ENCODE measurements at regions not wholly inside any gene's neighbourhood (a gene's known extent, or its start where the extent isn't known, plus 50 kb on each side); places are given as distances from the start of the nearest gene placed in this dataset.
"Not testable (repeated sequence)": the region's sequence is repeated elsewhere in the genome, so short reads cannot be mapped to it uniquely, and the experiment has no call there.

GRCh38 chr18:35770376-35771014 is 189.0 kb downstream of the GALNT1 start:
- peak in 1 of 2 donors; percentile 21 for DNase-seq

GRCh38 chr18:35771172-35771571 is 189.6 kb downstream of the GALNT1 start:
- no peak for DNase-seq

GRCh38 chr18:35775887-35776286 is 194.3 kb downstream of the GALNT1 start:
- no peak for DNase-seq

GRCh38 chr18:35776473-35776872 is 194.9 kb downstream of the GALNT1 start:
- DNase-seq, result no peak

GRCh38 chr18:35777039-35777438 is 195.4 kb upstream of the RMP24 start:
- no peak for DNase-seq

- DNase-seq, result no peak
Measured at GRCh38 chr18:35778850-35779627, 193.4 kb upstream of the RMP24 start.

- no peak for DNase-seq
Measured at GRCh38 chr18:35780937-35781336, 191.5 kb upstream of the RMP24 start.

- DNase-seq, result no peak
Measured at GRCh38 chr18:35782926-35783325, 189.6 kb upstream of the RMP24 start.

- DNase-seq, result no peak
Measured at GRCh38 chr18:35786365-35787042, 186.0 kb upstream of the RMP24 start.

- DNase-seq, result no peak
Measured at GRCh38 chr18:35789543-35789942, 182.9 kb upstream of the RMP24 start.

- DNase-seq, result no peak
Measured at GRCh38 chr18:35797948-35798347, 174.5 kb upstream of the RMP24 start.

GRCh38 chr18:35803551-35803950 is 168.9 kb upstream of the RMP24 start:
- DNase-seq, result no peak

GRCh38 chr18:35804377-35804776 is 168.1 kb upstream of the RMP24 start:
- no peak for DNase-seq

GRCh38 chr18:35807811-35808335 is 164.6 kb upstream of the RMP24 start:
- no peak for DNase-seq

- DNase-seq, result peak in 1 of 2 donors; percentile 25
Measured at GRCh38 chr18:35808796-35809195, 163.7 kb upstream of the RMP24 start.

GRCh38 chr18:35810520-35810919 is 162.0 kb upstream of the RMP24 start:
- peak; percentile 54 to 57 for DNase-seq

GRCh38 chr18:35811896-35812295 is 160.6 kb upstream of the RMP24 start:
- peak; percentile 93 to 95 for DNase-seq

- DNase-seq, result not testable (repeated sequence)
Measured at GRCh38 chr18:35815011-35815410, 157.5 kb upstream of the RMP24 start.

GRCh38 chr18:35816003-35816402 is 156.5 kb upstream of the RMP24 start:
- no peak for DNase-seq

- DNase-seq, result no peak
Measured at GRCh38 chr18:35817604-35818352, 154.7 kb upstream of the RMP24 start.

- no peak for DNase-seq
Measured at GRCh38 chr18:35818353-35818667, 154.2 kb upstream of the RMP24 start.

GRCh38 chr18:35822413-35822812 is 150.1 kb upstream of the RMP24 start:
- peak; percentile 37 to 67 for DNase-seq

GRCh38 chr18:35826477-35826876 is 146.0 kb upstream of the RMP24 start:
- no peak for DNase-seq
